ENCODE measurements at regions not wholly inside any gene's neighbourhood (a gene's known extent, or its start where the extent isn't known, plus 50 kb on each side); places are given as distances from the start of the nearest gene placed in this dataset.
"Not testable (repeated sequence)": the region's sequence is repeated elsewhere in the genome, so short reads cannot be mapped to it uniquely, and the experiment has no call there.

DNA sequence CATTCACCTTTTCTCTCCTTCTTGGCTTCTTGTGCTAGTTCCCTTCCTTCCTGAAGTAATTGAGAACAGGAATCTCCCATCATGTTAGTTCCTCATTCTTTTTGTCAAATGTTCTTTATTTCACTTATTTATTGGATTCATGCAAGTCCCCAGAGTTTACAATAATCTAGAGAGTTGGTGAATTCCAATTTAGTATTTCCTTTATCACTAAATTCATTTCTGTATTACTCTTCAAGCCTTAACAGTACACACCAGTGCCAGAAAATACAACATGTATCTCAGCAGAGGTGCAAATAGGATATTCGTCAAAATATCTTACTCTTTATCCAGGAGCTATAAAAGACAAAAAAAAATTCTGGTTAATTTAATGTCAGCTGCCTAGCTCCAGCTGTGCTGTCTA lies 121.9 kb upstream of the SETBP1 start:
- WGBS, result 92% methylated on average over 1 of the region's 1 CpG
- H3K4me3 ChIP-seq (ENCODE audit: low read length), result no peak overlapping the region
- H3K9me3 ChIP-seq (ENCODE audit: insufficient read depth, low read depth, low read length), result no peaks in the 10 kb centered on the region

GRCh38 chr18:44562986-44563385 lies 117.7 kb upstream of the SETBP1 start:
- no CpG with 5 or more reads among the region's 1 CpG for WGBS

More for the DNA sequence above, 121.9 kb upstream of the SETBP1 start:
- H3K9ac ChIP-seq (ENCODE audit: low read depth, low read length), result no peak overlapping the region
- H3K36me3 ChIP-seq (ENCODE audit: insufficient read depth, low read length), result no peaks in the 10 kb centered on the region
- H3K27me3 ChIP-seq (ENCODE audit: insufficient read depth, low read length), result no peaks in the 10 kb centered on the region
- H3K27ac ChIP-seq (ENCODE audit: low read depth, low read length), result no peak overlapping the region
- no peaks in the 10 kb centered on the region for H3K4me1 ChIP-seq (ENCODE audit: insufficient read depth, low read length)

DNA sequence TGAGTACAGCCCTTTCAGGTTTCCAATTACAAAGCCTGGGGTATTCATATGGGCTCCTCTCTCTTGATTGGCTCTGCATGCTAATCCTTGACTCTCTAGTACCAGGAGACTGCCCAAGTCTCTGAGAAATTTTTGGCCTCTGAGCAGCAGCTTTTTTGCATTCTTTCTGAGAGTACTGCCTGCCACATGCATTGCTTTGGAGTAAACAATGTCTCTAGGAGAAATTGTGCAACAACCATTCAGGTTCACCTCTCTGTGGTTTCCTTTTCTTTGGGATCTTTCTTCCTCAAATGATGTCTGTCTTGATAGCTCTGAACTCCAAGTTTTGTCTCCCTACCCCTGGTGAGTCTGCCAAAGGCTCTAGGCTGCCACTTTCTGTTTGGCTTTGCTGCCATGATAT lies 115.8 kb upstream of the SETBP1 start:
- H3K27me3 ChIP-seq (ENCODE audit: insufficient read depth, low read length), result no peaks in the 10 kb centered on the region
- no peaks in the 10 kb centered on the region for H3K9me3 ChIP-seq (ENCODE audit: insufficient read depth, low read depth, low read length)
- H3K27ac ChIP-seq (ENCODE audit: low read depth, low read length), result no peak overlapping the region
- H3K4me3 ChIP-seq (ENCODE audit: low read length), result no peak overlapping the region
- no peak overlapping the region for H3K9ac ChIP-seq (ENCODE audit: low read depth, low read length)
- H3K4me1 ChIP-seq (ENCODE audit: insufficient read depth, low read length), result peaks cover 14% of the 10 kb centered on the region
- H3K36me3 ChIP-seq (ENCODE audit: insufficient read depth, low read length), result no peaks in the 10 kb centered on the region

More at GRCh38 chr18:44562986-44563385, 117.7 kb upstream of the SETBP1 start:
- Histone ChIP-seq H3K4me1 (ENCODE audit: insufficient read depth, low read length) (peaks cover 9% of the 10 kb centered on the region), H3K4me3 (ENCODE audit: low read length) (no peak overlapping the region), H3K9ac (ENCODE audit: low read depth, low read length) (no peak overlapping the region), H3K27me3 (ENCODE audit: insufficient read depth, low read length) (no peaks in the 10 kb centered on the region), H3K27ac (ENCODE audit: low read depth, low read length) (no peak overlapping the region), H3K9me3 (ENCODE audit: insufficient read depth, low read depth, low read length) (no peaks in the 10 kb centered on the region), H3K36me3 (ENCODE audit: insufficient read depth, low read length) (no peaks in the 10 kb centered on the region)

DNA sequence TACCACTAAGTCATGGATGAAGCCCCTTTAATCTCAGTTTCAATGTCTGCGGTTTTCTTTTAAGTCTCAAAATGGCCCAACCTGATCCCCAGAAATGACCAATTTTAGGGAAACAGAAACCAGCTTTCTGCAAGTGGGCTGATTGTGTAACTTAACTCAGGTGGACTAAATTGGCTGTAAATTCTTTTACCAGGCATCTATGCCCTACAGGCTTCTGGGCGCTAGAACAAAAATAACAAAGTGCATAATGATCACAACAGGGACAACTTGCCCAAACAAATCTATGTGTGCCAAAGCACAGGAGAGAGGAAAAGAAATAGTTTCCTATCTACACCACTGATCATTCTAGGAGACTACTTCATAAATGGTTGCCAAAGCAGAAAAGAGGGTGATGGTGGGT lies 112.3 kb upstream of the SETBP1 start:
- peaks cover 17% of the 10 kb centered on the region for H3K4me1 ChIP-seq (ENCODE audit: insufficient read depth, low read length)

GRCh38 chr18:44568986-44569385 lies 111.7 kb upstream of the SETBP1 start:
- Histone ChIP-seq H3K4me1 (ENCODE audit: insufficient read depth, low read length) (peaks cover 17% of the 10 kb centered on the region), H3K4me3 (ENCODE audit: low read length) (no peak overlapping the region), H3K36me3 (ENCODE audit: insufficient read depth, low read length) (no peaks in the 10 kb centered on the region), H3K9me3 (ENCODE audit: insufficient read depth, low read depth, low read length) (no peaks in the 10 kb centered on the region), H3K27ac (ENCODE audit: low read depth, low read length) (no peak overlapping the region), H3K9ac (ENCODE audit: low read depth, low read length) (no peak overlapping the region), H3K27me3 (ENCODE audit: insufficient read depth, low read length) (no peaks in the 10 kb centered on the region)
- 78% methylated on average over 1 of the region's 1 CpG for WGBS

More for the DNA sequence above, 112.3 kb upstream of the SETBP1 start:
- 88% methylated on average over 2 of the region's 2 CpGs for WGBS
- Histone ChIP-seq H3K4me3 (ENCODE audit: low read length) (no peak overlapping the region), H3K9ac (ENCODE audit: low read depth, low read length) (no peak overlapping the region), H3K27ac (ENCODE audit: low read depth, low read length) (no peak overlapping the region), H3K9me3 (ENCODE audit: insufficient read depth, low read depth, low read length) (no peaks in the 10 kb centered on the region), H3K36me3 (ENCODE audit: insufficient read depth, low read length) (no peaks in the 10 kb centered on the region), H3K27me3 (ENCODE audit: insufficient read depth, low read length) (no peaks in the 10 kb centered on the region)

DNA sequence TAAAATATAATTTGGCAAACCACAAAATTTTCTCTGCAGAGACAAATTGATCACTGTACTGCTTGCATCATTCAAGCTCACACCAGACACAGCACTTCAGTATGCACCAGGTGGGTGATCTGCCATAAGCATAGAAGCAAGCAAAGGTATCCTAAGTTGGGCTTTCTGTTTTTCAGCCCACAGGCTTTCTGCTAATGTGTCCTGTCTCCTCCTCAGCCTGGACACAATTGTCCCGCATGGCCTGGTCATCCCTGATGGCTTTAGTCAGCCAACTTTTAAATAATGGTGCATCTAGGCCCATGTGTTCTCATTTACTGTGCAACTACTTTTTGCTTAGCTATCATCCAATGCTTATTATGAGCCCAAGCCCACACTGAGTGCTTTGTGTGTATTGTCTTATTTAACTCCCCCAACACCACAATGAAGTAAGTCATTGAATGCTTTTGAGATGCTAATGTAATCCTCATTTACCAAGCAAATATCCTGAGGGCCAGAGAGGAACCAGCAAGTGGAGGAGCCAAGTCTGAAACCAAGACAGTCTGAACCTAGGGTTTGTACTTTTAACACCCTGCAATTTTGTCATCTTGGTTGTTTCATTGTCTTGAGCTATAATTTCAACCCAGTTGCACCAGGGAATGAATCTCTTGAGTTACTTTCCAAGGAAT lies 111.2 kb upstream of the SETBP1 start:
- WGBS, result 77% methylated on average over 1 of the region's 1 CpG
- no peaks in the 10 kb centered on the region for H3K36me3 ChIP-seq (ENCODE audit: insufficient read depth, low read length)
- peaks cover 16% of the 10 kb centered on the region for H3K4me1 ChIP-seq (ENCODE audit: insufficient read depth, low read length)
- no peaks in the 10 kb centered on the region for H3K9me3 ChIP-seq (ENCODE audit: insufficient read depth, low read depth, low read length)
- H3K4me3 ChIP-seq (ENCODE audit: low read length), result no peak overlapping the region
- H3K27ac ChIP-seq (ENCODE audit: low read depth, low read length), result no peak overlapping the region
- H3K27me3 ChIP-seq (ENCODE audit: insufficient read depth, low read length), result no peaks in the 10 kb centered on the region
- H3K9ac ChIP-seq (ENCODE audit: low read depth, low read length), result no peak overlapping the region

DNA sequence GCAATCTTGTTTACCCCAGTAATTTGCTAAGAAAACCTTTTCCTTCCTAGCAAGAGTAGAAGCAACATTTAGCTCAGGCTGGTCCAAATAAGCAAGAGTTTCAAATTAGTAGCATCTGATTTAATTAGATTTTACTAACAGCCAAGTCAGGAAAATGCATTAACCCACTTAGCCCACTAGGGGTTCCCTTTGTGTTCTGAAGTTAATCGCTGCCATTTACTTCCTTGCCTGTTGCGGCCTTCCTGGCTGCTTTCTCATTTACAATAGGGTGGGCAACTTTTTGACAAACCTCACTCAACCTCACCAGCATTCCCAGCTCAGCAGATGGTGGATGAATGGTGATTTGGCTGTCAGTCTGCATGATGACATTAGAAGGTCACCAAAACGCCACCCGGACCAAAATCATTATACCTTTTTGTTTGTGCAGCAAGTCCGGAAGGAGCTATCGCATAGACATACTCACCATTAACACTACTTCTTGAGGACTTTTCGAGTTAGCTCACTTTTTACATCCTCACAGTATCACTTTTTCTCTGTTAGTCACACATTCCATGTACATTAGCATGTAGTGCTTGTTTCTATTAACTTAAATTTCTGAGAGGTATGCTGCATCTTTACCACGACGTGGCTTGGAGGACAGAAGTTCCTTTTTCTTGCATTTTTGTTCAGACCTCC lies 101.5 kb upstream of the SETBP1 start:
- no peaks in the 10 kb centered on the region for H3K9me3 ChIP-seq (ENCODE audit: insufficient read depth, low read depth, low read length)
- H3K9ac ChIP-seq (ENCODE audit: low read depth, low read length), result no peak overlapping the region
- no peaks in the 10 kb centered on the region for H3K27me3 ChIP-seq (ENCODE audit: insufficient read depth, low read length)
- no peak overlapping the region for H3K27ac ChIP-seq (ENCODE audit: low read depth, low read length)
- 79% methylated on average over 9 of the region's 9 CpGs for WGBS
- no peak overlapping the region for H3K4me3 ChIP-seq (ENCODE audit: low read length)
- H3K36me3 ChIP-seq (ENCODE audit: insufficient read depth, low read length), result no peaks in the 10 kb centered on the region
- peaks cover 4% of the 10 kb centered on the region for H3K4me1 ChIP-seq (ENCODE audit: insufficient read depth, low read length)

GRCh38 chr18:44579745-44580144 lies 100.9 kb upstream of the SETBP1 start:
- 95% methylated on average over 5 of the region's 7 CpGs for whole genome bisulfite sequencing
- Histone ChIP-seq H3K9me3 (ENCODE audit: insufficient read depth, low read depth, low read length) (no peaks in the 10 kb centered on the region), H3K27me3 (ENCODE audit: insufficient read depth, low read length) (no peaks in the 10 kb centered on the region), H3K4me1 (ENCODE audit: insufficient read depth, low read length) (peaks cover 4% of the 10 kb centered on the region), H3K27ac (ENCODE audit: low read depth, low read length) (no peak overlapping the region), H3K36me3 (ENCODE audit: insufficient read depth, low read length) (no peaks in the 10 kb centered on the region), H3K9ac (ENCODE audit: low read depth, low read length) (no peak overlapping the region), H3K4me3 (ENCODE audit: low read length) (no peak overlapping the region)

GRCh38 chr18:44580159-44580558 lies 100.5 kb upstream of the SETBP1 start:
- Histone ChIP-seq H3K4me3 (ENCODE audit: low read length) (no peak overlapping the region), H3K4me1 (ENCODE audit: insufficient read depth, low read length) (peaks cover 4% of the 10 kb centered on the region), H3K9me3 (ENCODE audit: insufficient read depth, low read depth, low read length) (no peaks in the 10 kb centered on the region), H3K9ac (ENCODE audit: low read depth, low read length) (no peak overlapping the region), H3K36me3 (ENCODE audit: insufficient read depth, low read length) (no peaks in the 10 kb centered on the region), H3K27ac (ENCODE audit: low read depth, low read length) (no peak overlapping the region), H3K27me3 (ENCODE audit: insufficient read depth, low read length) (no peaks in the 10 kb centered on the region)
- WGBS, result 82% methylated on average over 1 of the region's 2 CpGs

- not testable (repeated sequence) for H3K27ac ChIP-seq (ENCODE audit: low read depth, low read length); H3K36me3 ChIP-seq (ENCODE audit: insufficient read depth, low read length); H3K27me3 ChIP-seq (ENCODE audit: insufficient read depth, low read length); H3K9ac ChIP-seq (ENCODE audit: low read depth, low read length); H3K9me3 ChIP-seq (ENCODE audit: insufficient read depth, low read depth, low read length); H3K4me3 ChIP-seq (ENCODE audit: low read length); H3K4me1 ChIP-seq (ENCODE audit: insufficient read depth, low read length)
- WGBS, result 96% methylated on average over 28 of the region's 28 CpGs
Measured at GRCh38 chr18:44580782-44581181, 99.9 kb upstream of the SETBP1 start.

DNA sequence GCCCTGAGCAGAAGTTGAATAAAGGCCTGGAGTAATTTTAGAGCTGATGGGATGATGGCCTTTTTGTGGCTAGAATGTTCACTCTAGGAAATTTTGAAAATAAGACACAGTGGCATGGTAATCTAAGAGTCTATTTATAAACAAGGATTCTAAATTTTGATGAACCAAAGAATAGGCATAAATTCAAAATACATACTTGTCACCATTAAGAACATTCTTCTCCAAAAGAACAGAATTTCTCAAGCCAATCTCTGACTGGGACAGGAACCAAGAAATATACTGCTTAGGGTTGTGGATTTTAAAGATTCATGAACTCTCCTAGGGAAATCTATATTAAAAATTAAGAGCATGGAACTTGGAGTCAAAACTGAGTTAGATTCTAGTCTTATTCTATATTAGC lies 98.2 kb upstream of the SETBP1 start:
- no peak overlapping the region for H3K27ac ChIP-seq (ENCODE audit: low read depth, low read length)
- H3K4me3 ChIP-seq (ENCODE audit: low read length), result no peak overlapping the region
- no peaks in the 10 kb centered on the region for H3K36me3 ChIP-seq (ENCODE audit: insufficient read depth, low read length)
- no peaks in the 10 kb centered on the region for H3K9me3 ChIP-seq (ENCODE audit: insufficient read depth, low read depth, low read length)
- no peaks in the 10 kb centered on the region for H3K27me3 ChIP-seq (ENCODE audit: insufficient read depth, low read length)
- no peak overlapping the region for H3K9ac ChIP-seq (ENCODE audit: low read depth, low read length)
- peaks cover 4% of the 10 kb centered on the region for H3K4me1 ChIP-seq (ENCODE audit: insufficient read depth, low read length)

DNA sequence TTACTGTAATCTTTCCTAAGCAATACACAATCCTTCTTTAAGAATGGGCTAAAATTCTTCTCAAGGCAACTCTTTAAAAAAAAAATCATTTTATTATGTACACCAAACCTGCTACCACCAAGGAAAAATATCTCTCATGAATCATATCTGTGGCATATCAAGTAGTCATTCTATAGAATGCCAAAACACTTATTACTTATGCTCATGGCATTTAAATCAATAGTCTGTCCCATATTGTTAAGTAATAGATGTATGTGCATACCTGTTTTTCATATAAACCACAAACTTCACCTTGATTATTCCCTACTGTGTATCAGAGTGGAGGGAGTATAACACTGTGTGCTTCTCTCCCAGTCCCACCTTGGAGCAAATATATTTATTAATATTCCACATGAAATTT lies 95.8 kb upstream of the SETBP1 start:
- Histone ChIP-seq H3K27ac (ENCODE audit: low read depth, low read length) (no peak overlapping the region), H3K36me3 (ENCODE audit: insufficient read depth, low read length) (no peaks in the 10 kb centered on the region), H3K27me3 (ENCODE audit: insufficient read depth, low read length) (no peaks in the 10 kb centered on the region), H3K9me3 (ENCODE audit: insufficient read depth, low read depth, low read length) (no peaks in the 10 kb centered on the region), H3K9ac (ENCODE audit: low read depth, low read length) (no peak overlapping the region), H3K4me3 (ENCODE audit: low read length) (no peak overlapping the region), H3K4me1 (ENCODE audit: insufficient read depth, low read length) (no peaks in the 10 kb centered on the region)

Data from HUES64 (cell line).